ENCODE measurements at regions not wholly inside any gene's neighbourhood (a gene's known extent, or its start where the extent isn't known, plus 50 kb on each side); places are given as distances from the start of the nearest gene placed in this dataset.
"Not testable (repeated sequence)": the region's sequence is repeated elsewhere in the genome, so short reads cannot be mapped to it uniquely, and the experiment has no call there.

DNA sequence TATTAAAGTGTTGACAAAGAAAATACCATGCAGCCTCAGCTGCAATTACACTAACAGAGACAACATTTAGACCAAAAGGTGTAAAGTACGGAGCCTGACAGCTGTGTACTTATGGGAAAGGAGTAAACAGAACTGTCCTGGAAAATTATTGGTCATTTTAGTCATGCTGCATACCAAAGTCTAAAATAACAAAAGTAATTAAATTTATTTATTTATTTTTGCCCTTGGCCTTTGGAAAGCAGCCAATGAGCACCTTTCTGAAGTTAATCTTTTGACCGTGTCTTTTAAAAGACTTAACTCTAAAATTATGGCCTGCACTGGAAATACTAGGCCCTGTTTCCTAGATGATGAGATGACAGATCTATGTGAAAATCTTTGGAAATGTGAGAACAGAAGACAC lies 597.6 kb downstream of the NXPH1 start:
- H3K27me3 ChIP-seq (ENCODE audit: control insufficient read depth, insufficient read depth, low read length) = no peaks in the 10 kb centered on the region
- H3K27ac ChIP-seq (ENCODE audit: low read length) = no peak overlapping the region
- 80% methylated on average over 1 of the region's 2 CpGs for WGBS (ENCODE audit: insufficient coverage, low lambda C conversion rate)
- H3K36me3 ChIP-seq (ENCODE audit: control insufficient read depth, insufficient read depth, low read length) = no peaks in the 10 kb centered on the region
- H3K4me3 ChIP-seq (ENCODE audit: low read length) = no peak overlapping the region
- H3K4me1 ChIP-seq (ENCODE audit: control insufficient read depth, insufficient read depth, low read length) = no peaks in the 10 kb centered on the region
- no peak for DNase-seq
- H3K9me3 ChIP-seq (ENCODE audit: control insufficient read depth, low read depth, low read length) = no peaks in the 10 kb centered on the region

DNA sequence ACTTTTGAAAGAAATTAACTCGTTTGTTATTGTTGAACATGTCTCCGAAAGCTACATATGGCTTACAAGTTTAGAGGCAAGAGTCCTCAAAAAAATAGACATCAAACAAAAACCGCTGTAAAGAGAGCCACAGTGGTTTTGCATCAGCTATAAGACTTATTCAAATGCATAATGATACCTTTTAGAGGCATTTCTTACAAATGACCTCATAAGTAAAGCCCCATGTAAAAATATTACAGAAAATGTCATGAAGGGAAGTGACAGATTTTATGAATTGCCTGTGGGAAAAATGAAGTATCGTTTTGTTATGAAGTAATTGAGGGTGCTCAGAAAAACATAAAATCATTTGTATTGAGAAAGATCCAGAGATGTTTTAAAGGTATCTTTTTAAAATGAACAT lies 598.0 kb downstream of the NXPH1 start:
- Histone ChIP-seq H3K36me3 (ENCODE audit: control insufficient read depth, insufficient read depth, low read length) (no peaks in the 10 kb centered on the region), H3K27ac (ENCODE audit: low read length) (no peak overlapping the region), H3K9me3 (ENCODE audit: control insufficient read depth, low read depth, low read length) (no peaks in the 10 kb centered on the region), H3K4me3 (ENCODE audit: low read length) (no peak overlapping the region), H3K27me3 (ENCODE audit: control insufficient read depth, insufficient read depth, low read length) (no peaks in the 10 kb centered on the region), H3K4me1 (ENCODE audit: control insufficient read depth, insufficient read depth, low read length) (no peaks in the 10 kb centered on the region)
- DNase-seq = no peak
- WGBS (ENCODE audit: insufficient coverage, low lambda C conversion rate) = 100% methylated on average over 1 of the region's 4 CpGs

GRCh38 chr7:9036080-9036479 lies 602.7 kb downstream of the NXPH1 start:
- no peak for DNase-seq
- Histone ChIP-seq H3K27me3 (ENCODE audit: control insufficient read depth, insufficient read depth, low read length) (no peaks in the 10 kb centered on the region), H3K4me1 (ENCODE audit: control insufficient read depth, insufficient read depth, low read length) (no peaks in the 10 kb centered on the region), H3K27ac (ENCODE audit: low read length) (no peak overlapping the region), H3K4me3 (ENCODE audit: low read length) (no peak overlapping the region), H3K36me3 (ENCODE audit: control insufficient read depth, insufficient read depth, low read length) (no peaks in the 10 kb centered on the region), H3K9me3 (ENCODE audit: control insufficient read depth, low read depth, low read length) (no peaks in the 10 kb centered on the region)
- 90% methylated on average over 2 of the region's 3 CpGs for WGBS (ENCODE audit: insufficient coverage, low lambda C conversion rate)

DNA sequence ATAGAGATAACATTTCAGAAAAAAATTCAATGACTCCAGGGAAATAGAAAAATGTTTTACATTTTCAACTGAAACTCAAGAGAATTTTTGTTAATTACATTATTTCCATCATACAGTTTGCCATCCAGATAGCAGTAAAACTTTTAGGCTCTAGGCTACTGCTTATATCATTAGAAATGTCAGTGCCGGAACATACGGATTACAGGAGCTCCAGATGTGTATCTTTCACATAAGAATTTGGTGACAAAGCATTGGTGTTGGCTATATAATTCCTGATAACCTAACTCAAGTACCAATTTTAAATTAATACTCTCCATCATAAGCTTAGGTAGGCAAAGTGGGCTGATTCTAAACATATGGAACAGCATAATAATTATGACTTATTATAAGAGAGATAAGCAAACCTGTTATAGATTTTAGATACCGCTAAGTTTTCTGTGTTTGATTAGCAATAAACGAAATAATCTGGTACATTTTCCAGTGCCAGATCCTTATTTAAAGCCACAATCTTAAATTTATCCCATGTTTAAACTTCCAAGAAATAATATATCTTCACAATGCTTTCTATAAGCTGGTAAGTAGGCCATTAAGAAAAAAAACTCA lies 637.9 kb downstream of the NXPH1 start:
- Histone ChIP-seq H3K4me3 (ENCODE audit: low read length) (no peak overlapping the region), H3K4me1 (ENCODE audit: control insufficient read depth, insufficient read depth, low read length) (no peaks in the 10 kb centered on the region), H3K27ac (ENCODE audit: low read length) (no peak overlapping the region), H3K36me3 (ENCODE audit: control insufficient read depth, insufficient read depth, low read length) (no peaks in the 10 kb centered on the region), H3K27me3 (ENCODE audit: control insufficient read depth, insufficient read depth, low read length) (no peaks in the 10 kb centered on the region), H3K9me3 (ENCODE audit: control insufficient read depth, low read depth, low read length) (peaks cover 3% of the 10 kb centered on the region)
- DNase-seq = no peak
- 63% methylated on average over 2 of the region's 4 CpGs for WGBS (ENCODE audit: insufficient coverage, low lambda C conversion rate)

DNA sequence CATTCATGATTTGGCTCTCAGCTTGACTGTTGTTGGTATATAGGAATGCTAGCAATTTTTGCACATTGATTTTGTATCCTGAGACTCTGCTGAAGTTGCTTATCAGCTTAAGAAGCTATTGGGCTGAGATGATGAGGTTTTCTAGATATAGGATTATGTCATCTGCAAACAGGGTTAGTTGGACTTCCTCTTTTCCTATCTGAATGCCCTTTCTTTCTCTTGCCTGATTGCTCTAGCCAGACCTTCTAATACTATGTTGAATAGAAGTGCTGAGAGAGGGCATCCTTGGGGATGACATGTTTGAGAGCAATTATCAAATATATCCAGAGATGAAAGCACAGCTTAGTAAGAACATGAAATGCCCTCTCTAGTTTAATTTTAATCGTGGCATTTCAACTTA lies 642.4 kb downstream of the NXPH1 start:
- not testable (repeated sequence) for H3K9me3 ChIP-seq (ENCODE audit: control insufficient read depth, low read depth, low read length); H3K27me3 ChIP-seq (ENCODE audit: control insufficient read depth, insufficient read depth, low read length); H3K4me3 ChIP-seq (ENCODE audit: low read length); H3K36me3 ChIP-seq (ENCODE audit: control insufficient read depth, insufficient read depth, low read length); H3K4me1 ChIP-seq (ENCODE audit: control insufficient read depth, insufficient read depth, low read length); DNase-seq; H3K27ac ChIP-seq (ENCODE audit: low read length)
- no CpG with 5 or more reads among the region's 1 CpG for WGBS (ENCODE audit: insufficient coverage, low lambda C conversion rate)

DNA sequence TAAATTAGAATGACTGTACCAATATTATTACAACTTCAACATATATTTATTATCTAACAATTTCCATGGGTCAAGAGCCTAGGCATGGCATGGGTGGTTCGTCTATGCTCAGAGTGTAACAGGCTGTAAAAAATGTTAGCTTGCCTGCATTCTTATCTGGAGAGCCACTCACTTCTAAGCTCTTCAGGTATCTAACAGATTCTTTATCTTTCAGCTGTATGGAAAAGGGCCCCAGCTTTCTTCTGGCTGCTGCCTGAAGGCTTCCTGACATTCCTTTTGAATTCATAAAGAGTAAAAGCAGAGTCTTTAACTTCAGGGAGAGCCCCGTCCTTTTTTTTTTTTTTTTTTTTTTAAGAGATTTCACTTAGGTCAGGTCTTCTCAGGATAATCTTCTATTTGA lies 648.8 kb downstream of the NXPH1 start:
- DNase-seq = no peak
- H3K36me3 ChIP-seq (ENCODE audit: control insufficient read depth, insufficient read depth, low read length) = no peaks in the 10 kb centered on the region
- no peaks in the 10 kb centered on the region for H3K4me1 ChIP-seq (ENCODE audit: control insufficient read depth, insufficient read depth, low read length)
- H3K9me3 ChIP-seq (ENCODE audit: control insufficient read depth, low read depth, low read length) = no peaks in the 10 kb centered on the region
- H3K4me3 ChIP-seq (ENCODE audit: low read length) = no peak overlapping the region
- no CpG with 5 or more reads among the region's 2 CpGs for WGBS (ENCODE audit: insufficient coverage, low lambda C conversion rate)
- H3K27me3 ChIP-seq (ENCODE audit: control insufficient read depth, insufficient read depth, low read length) = no peaks in the 10 kb centered on the region
- H3K27ac ChIP-seq (ENCODE audit: low read length) = no peak overlapping the region

GRCh38 chr7:9083837-9084236 lies 650.4 kb downstream of the NXPH1 start:
- Histone ChIP-seq H3K4me3 (ENCODE audit: low read length) (no peak overlapping the region), H3K9me3 (ENCODE audit: control insufficient read depth, low read depth, low read length) (no peaks in the 10 kb centered on the region), H3K36me3 (ENCODE audit: control insufficient read depth, insufficient read depth, low read length) (no peaks in the 10 kb centered on the region), H3K27ac (ENCODE audit: low read length) (no peak overlapping the region), H3K27me3 (ENCODE audit: control insufficient read depth, insufficient read depth, low read length) (no peaks in the 10 kb centered on the region), H3K4me1 (ENCODE audit: control insufficient read depth, insufficient read depth, low read length) (no peaks in the 10 kb centered on the region)
- no peak for DNase-seq
- WGBS (ENCODE audit: insufficient coverage, low lambda C conversion rate) = no CpG with 5 or more reads among the region's 5 CpGs

DNA sequence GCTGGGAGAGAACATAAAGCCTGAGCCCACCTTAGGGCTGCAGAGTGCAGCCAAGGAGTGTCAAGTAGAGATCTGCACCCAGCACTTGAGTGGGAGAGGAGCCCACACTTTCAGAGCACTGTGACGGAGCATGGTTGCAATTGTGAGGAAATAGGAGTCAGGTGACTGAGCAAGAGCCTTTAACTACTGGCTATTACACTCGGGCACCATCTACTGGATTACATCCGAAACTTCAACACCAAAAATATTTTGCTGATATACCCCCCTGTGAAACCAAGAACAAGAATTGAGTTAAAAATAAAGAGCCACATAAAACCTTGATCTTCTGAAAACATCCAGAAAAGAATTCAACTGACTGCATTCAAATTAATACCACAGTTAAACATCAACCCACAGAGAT lies 657.9 kb downstream of the NXPH1 start:
- Histone ChIP-seq H3K9me3 (ENCODE audit: control insufficient read depth, low read depth, low read length) (no peaks in the 10 kb centered on the region), H3K36me3 (ENCODE audit: control insufficient read depth, insufficient read depth, low read length) (no peaks in the 10 kb centered on the region), H3K27ac (ENCODE audit: low read length) (no peak overlapping the region), H3K27me3 (ENCODE audit: control insufficient read depth, insufficient read depth, low read length) (no peaks in the 10 kb centered on the region), H3K4me1 (ENCODE audit: control insufficient read depth, insufficient read depth, low read length) (no peaks in the 10 kb centered on the region), H3K4me3 (ENCODE audit: low read length) (no peak overlapping the region)
- WGBS (ENCODE audit: insufficient coverage, low lambda C conversion rate) = 100% methylated on average over 1 of the region's 3 CpGs
- no peak for DNase-seq

DNA sequence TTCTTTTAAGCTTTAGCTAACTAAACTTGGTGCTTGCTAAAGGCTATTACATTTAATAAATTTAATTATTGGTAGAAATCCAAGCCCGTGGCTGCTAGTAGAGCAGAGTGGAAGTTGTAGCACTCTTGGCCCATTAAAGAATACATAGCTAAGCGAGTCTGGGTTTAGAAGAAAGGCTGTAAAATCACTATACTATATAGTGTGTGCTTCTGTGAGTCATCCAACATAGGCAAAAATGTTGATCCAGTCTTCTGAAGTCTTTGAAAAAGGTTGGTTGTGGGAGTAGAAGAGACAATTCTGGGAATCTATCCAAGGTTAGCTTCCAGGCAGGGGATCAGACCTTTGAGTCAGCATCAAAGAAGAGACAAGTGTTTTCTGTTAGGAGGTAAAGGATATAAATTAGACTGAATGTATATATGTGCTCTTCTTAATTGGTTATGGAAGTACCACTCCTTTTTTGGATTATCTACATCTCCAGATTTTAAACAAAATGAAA lies 664.2 kb downstream of the NXPH1 start:
- H3K4me1 ChIP-seq (ENCODE audit: control insufficient read depth, insufficient read depth, low read length) = no peaks in the 10 kb centered on the region
- H3K36me3 ChIP-seq (ENCODE audit: control insufficient read depth, insufficient read depth, low read length) = no peaks in the 10 kb centered on the region
- no peak overlapping the region for H3K4me3 ChIP-seq (ENCODE audit: low read length)
- H3K9me3 ChIP-seq (ENCODE audit: control insufficient read depth, low read depth, low read length) = no peaks in the 10 kb centered on the region
- H3K27me3 ChIP-seq (ENCODE audit: control insufficient read depth, insufficient read depth, low read length) = no peaks in the 10 kb centered on the region
- no peak for DNase-seq
- WGBS (ENCODE audit: insufficient coverage, low lambda C conversion rate) = 83% methylated on average over 1 of the region's 2 CpGs
- no peak overlapping the region for H3K27ac ChIP-seq (ENCODE audit: low read length)

DNA sequence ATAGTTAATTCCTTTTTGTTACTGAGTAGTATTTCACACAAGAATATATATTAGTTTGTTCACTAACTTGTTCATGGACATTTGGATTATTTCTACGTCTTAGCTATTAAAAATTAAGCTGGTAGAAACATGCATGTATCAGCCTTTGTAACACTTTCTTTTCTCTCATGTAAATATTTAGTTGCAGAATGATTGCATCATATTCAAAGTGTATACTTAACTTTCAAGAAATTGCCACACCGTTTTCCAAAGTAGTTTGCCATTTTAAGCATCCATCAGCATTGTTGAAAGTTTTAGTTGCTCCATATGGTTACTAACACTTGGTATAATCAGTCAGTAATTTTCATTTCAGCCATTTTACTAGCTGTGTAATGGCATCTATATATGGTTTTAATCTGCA lies 666.9 kb downstream of the NXPH1 start:
- WGBS (ENCODE audit: insufficient coverage, low lambda C conversion rate) = 71% methylated on average over 1 of the region's 2 CpGs
- Histone ChIP-seq H3K27me3 (ENCODE audit: control insufficient read depth, insufficient read depth, low read length) (no peaks in the 10 kb centered on the region), H3K36me3 (ENCODE audit: control insufficient read depth, insufficient read depth, low read length) (no peaks in the 10 kb centered on the region), H3K27ac (ENCODE audit: low read length) (no peak overlapping the region), H3K4me1 (ENCODE audit: control insufficient read depth, insufficient read depth, low read length) (no peaks in the 10 kb centered on the region), H3K4me3 (ENCODE audit: low read length) (no peak overlapping the region), H3K9me3 (ENCODE audit: control insufficient read depth, low read depth, low read length) (no peaks in the 10 kb centered on the region)
- DNase-seq = no peak

GRCh38 chr7:9102846-9103245 lies 669.4 kb downstream of the NXPH1 start:
- DNase-seq = no peak
- Histone ChIP-seq H3K4me3 (ENCODE audit: low read length) (no peak overlapping the region), H3K9me3 (ENCODE audit: control insufficient read depth, low read depth, low read length) (no peaks in the 10 kb centered on the region), H3K27me3 (ENCODE audit: control insufficient read depth, insufficient read depth, low read length) (no peaks in the 10 kb centered on the region), H3K27ac (ENCODE audit: low read length) (no peak overlapping the region), H3K36me3 (ENCODE audit: control insufficient read depth, insufficient read depth, low read length) (no peaks in the 10 kb centered on the region), H3K4me1 (ENCODE audit: control insufficient read depth, insufficient read depth, low read length) (no peaks in the 10 kb centered on the region)

Measured in large intestine (tissue), 3 donors.